SJSA1 (cell line): ENCODE measurements at regions not wholly inside any gene's neighbourhood (a gene's known extent, or its start where the extent isn't known, plus 50 kb on each side); places are given as distances from the start of the nearest gene placed in this dataset.

ENCODE experiments used
- DNase-seq, 2 experiments: peaks; one replicate each; pipeline ENCODE4 v3.0.0-alpha.2; 2015 to 2020; ENCODE audit warnings: low spot score in 2 of 2, low read depth in 1 of 2
- H3K27ac ChIP-seq: fragments of 250-450 bp; sonication (Bioruptor Pico); 2 replicates; pipeline ENCODE4 v1.5.1; 2020; ENCODE audit warnings: mild to moderate bottlenecking, moderate library complexity
- H3K27me3 ChIP-seq: fragments of 250-450 bp; sonication (Bioruptor Pico); replicated peaks from 2 replicates; pipeline ENCODE4 v1.5.1; 2020; ENCODE audit warnings: mild to moderate bottlenecking, moderate library complexity
- H3K36me3 ChIP-seq: fragments of 250-450 bp; sonication (Bioruptor Pico); 2 replicates; pipeline ENCODE4 v1.5.1; 2020; ENCODE audit warnings: mild to moderate bottlenecking
- H3K4me1 ChIP-seq: fragments of 250-450 bp; sonication (Bioruptor Pico); replicated peaks from 2 replicates; pipeline ENCODE4 v1.6.1; 2021; ENCODE audit warnings: mild to moderate bottlenecking
- H3K4me3 ChIP-seq: fragments of 250-450 bp; sonication (Bioruptor Pico); 2 replicates; pipeline ENCODE4 v1.5.1; 2020; ENCODE audit warnings: mild to moderate bottlenecking
- H3K9me3 ChIP-seq: fragments of 250-450 bp; sonication (Bioruptor Pico); replicated peaks from 2 replicates; pipeline ENCODE4 v1.5.1; 2020; ENCODE audit warnings: mild to moderate bottlenecking

DNA sequence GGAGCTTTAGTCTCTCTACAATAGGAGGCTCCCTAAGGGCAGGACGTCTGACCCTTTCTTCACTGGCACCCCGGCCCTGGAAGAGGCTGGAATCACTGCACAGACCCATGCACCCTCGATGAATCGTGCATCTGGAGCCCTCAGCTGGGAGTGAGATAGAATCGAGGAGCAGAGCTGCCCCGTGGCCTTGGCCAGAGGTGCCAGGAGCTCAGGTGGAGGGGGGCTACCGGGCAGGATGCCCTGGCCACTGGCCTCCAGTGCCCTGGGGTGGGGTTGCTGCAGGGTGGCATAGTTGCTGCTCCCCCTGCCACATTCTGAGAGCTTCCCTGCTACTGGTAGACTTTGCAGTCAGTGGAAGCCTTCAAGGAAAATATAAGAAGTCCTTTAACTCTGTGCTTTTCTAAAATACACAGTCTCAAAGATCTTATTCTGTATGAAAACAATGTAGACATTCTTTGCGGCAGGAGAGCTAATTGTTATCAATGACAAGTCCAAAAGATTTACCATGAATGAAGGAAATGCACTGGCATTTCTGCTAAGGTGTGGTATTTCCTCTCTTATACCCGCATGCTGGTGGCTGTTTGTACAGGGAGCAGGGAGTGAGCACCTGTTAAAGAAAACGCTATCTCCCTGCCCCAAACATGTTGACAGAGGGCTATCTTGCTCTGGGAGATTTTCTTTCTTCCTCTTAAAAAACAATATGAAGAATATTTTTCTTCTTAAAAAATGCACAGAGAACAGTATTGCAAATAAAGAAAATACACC, 122.8 kb downstream of the C6orf118 start:
- Histone ChIP-seq H3K27ac (peak overlapping the region; percentile 98), H3K4me1 (peaks cover 67% of the 10 kb centered on the region), H3K4me3 (0 out of 2 replicates have a peak overlapping the region, but pooled peaks have one; percentile 1), H3K27me3 (no peaks in the 10 kb centered on the region), H3K36me3 (peaks cover 4% of the 10 kb centered on the region; the same call in 1 of the 2 replicates), H3K9me3 (no peaks in the 10 kb centered on the region)
- DNase-seq, result no peak

DNA sequence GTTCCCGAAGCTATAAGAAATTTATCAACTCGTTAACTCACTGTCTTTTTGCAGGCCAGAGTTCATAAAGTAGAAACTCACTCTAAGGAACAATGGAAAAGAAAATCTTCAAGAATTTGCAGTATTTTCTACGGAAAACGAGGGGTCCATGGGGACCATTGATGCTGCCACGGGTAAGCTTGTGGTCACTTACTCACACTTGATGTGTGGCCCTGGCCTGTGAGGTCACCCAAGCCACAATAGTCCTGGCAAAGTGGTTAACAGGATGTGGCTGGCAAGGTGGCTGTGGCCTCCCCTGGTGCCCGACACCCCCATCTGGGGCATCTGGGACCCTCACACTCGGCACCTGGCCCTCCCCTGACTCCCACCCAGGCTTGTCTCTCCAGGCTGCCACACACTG, 123.4 kb downstream of the C6orf118 start:
- H3K9me3 ChIP-seq, result no peaks in the 10 kb centered on the region
- no peak overlapping the region for H3K4me3 ChIP-seq
- no peaks in the 10 kb centered on the region for H3K27me3 ChIP-seq
- H3K36me3 ChIP-seq, result peaks cover 9% of the 10 kb centered on the region; the same call in 1 of the 2 replicates
- peak; percentile 94 to 95 for DNase-seq
- H3K4me1 ChIP-seq, result peaks cover 72% of the 10 kb centered on the region
- H3K27ac ChIP-seq, result peak overlapping the region; percentile 98

DNA sequence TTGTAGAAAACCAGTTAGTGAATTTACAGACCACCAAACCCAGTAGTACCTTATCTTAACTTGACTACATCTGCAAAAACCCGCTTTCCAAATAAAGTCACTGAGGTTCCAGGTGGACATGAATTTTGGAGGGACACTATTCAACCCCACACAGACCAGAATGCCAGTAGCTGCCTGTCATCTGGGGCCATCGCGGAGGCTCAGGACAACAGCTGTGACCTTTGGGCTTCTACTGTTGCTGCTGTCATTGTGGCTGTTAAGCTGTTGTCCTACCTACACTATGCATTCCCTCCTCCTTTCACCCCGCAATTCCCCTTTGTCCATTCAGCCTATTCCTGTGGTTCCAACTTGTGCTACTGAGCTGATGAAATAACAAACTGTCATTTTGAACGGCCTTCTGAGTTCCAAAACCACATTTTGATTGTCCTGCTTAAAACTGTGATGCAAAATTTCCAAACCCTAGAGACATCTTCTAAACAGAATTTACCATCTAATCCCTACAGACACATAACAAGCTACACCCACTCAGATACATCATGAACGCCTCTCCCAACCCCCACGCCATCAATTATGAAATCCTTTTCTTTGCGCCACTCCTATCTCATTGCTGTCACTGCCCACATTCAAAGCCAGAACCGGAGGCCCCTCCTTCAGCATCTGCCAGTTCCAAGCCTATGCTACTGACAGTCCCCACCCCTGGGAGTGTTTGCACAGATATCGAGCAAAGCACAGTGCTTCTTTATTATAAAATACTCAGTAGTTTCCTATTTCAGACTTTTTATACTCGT, 125.0 kb downstream of the C6orf118 start:
- no peak overlapping the region for H3K4me3 ChIP-seq
- H3K27me3 ChIP-seq, result no peaks in the 10 kb centered on the region
- peak overlapping the region; percentile 98 for H3K27ac ChIP-seq
- peak; percentile 93 to 94 for DNase-seq
- H3K4me1 ChIP-seq, result peaks cover 82% of the 10 kb centered on the region
- no peaks in the 10 kb centered on the region for H3K9me3 ChIP-seq
- peaks cover 15% of the 10 kb centered on the region; the same call in 1 of the 2 replicates for H3K36me3 ChIP-seq

DNA sequence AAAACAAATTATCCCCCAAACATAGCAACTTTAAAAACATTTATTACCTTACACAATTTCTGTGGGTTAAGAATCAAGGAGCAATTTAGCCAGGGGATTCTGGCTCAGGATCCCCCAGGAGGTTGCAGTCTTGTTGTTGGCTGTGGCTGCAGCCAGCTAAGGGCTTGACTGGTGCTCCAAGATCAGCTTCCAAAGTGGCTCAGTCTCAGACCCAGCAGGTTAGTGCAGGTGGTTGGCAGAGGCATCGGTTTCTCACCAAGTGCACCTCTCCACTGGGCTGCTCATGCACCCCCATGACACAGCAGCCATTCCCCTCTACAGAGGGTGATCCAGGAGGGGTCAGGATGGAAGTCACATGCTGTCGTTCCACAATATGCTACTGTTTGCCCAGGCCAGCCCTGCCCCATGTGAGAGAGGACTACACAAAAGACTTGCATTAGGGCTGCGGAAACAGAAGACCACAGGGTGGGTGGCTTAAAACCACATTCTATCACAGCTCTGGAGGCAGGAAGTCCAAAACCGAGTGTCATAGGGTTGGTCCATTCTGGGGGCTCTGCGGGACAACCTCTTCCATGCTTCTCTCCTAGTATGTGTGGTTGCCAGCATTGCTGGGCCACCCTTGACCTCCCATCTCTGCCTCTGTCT, 125.8 kb downstream of the C6orf118 start:
- DNase-seq, result peak; percentile 84 to 87
- H3K4me1 ChIP-seq, result peaks cover 89% of the 10 kb centered on the region
- H3K27ac ChIP-seq, result peak overlapping the region; percentile 98

DNA sequence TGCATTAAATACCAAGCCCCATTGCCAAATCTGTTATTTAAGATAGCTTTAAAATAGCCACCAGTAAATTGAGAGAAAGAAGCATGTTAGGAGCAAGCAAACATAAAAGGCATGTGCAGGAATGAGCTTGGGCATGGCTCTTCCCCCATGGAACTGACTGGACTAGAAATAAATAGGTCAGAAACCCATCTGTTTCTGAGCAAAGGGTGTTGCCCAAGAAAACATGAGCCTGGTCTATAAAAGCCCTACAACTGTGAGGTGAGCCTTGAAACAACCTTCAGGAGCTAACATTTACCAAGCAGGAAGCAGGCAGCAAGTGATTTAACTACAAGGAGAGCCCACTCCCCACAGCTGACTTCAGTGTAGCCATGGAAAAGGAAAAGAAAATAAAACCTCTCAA, 126.3 kb downstream of the C6orf118 start:
- Histone ChIP-seq H3K27ac (peak overlapping the region; percentile 98), H3K36me3 (peaks cover 15% of the 10 kb centered on the region; the same call in 1 of the 2 replicates), H3K9me3 (no peaks in the 10 kb centered on the region), H3K4me3 (peak overlapping the region; percentile 28), H3K27me3 (no peaks in the 10 kb centered on the region), H3K4me1 (peaks cover 92% of the 10 kb centered on the region)
- peak in 1 of 2 experiments; percentile 31 for DNase-seq

More for the DNA sequence above, 125.8 kb downstream of the C6orf118 start:
- no peaks in the 10 kb centered on the region for H3K27me3 ChIP-seq
- H3K36me3 ChIP-seq, result peaks cover 15% of the 10 kb centered on the region; the same call in 1 of the 2 replicates
- peak overlapping the region; percentile 28 for H3K4me3 ChIP-seq
- H3K9me3 ChIP-seq, result no peaks in the 10 kb centered on the region

DNA sequence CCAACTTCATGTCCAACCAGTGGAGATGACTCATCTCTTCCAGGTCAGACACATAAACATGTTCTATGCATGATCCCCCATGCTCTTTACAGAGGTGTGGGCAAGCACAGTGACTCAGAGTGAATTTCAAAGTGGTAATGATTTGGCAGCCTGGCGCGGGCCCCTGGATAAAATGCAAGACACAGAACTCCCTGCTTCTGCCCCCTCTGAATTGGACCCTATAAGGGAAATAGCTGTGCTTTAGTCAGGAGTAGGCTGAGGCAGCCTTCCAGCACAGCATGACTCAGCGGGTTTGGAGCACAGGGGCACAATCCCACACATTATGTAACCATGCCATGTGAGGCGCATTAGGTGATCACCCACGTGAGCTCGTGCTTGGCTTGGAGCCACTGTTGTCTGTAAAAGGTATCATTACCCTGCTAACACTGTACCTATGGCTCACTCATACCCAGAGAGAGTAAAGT, 127.4 kb downstream of the C6orf118 start:
- DNase-seq, result peak; percentile 94 to 95
- Histone ChIP-seq H3K27me3 (no peaks in the 10 kb centered on the region), H3K4me1 (peaks cover 93% of the 10 kb centered on the region), H3K4me3 (peak overlapping the region; percentile 28), H3K27ac (peak overlapping the region; percentile 98), H3K9me3 (no peaks in the 10 kb centered on the region), H3K36me3 (peaks cover 17% of the 10 kb centered on the region; the same call in 1 of the 2 replicates)

DNA sequence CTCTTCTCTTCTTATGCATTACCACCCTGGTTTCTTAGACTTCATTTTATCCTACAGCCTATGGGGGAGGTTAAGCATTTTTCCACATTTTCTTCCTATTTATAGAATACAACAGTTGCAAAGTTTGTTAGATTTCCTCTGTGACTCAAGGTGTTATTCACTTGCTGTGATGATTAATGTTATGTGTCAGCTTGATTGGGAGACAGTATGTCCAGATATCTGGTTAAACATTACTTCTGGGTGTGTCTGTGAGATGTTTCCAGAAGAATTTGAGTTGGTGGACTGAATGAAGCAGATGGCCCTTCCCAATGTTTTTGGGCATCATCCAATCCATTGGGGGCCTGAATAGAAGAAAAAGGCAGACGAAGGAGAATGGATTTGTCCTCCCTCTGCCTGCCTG, 131.3 kb downstream of the C6orf118 start:
- Histone ChIP-seq H3K4me3 (no peak overlapping the region), H3K9me3 (no peaks in the 10 kb centered on the region), H3K27me3 (no peaks in the 10 kb centered on the region), H3K4me1 (peaks cover 57% of the 10 kb centered on the region), H3K27ac (peak overlapping the region; percentile 85), H3K36me3 (peaks cover 21% of the 10 kb centered on the region)
- peak; percentile 58 to 72 for DNase-seq

DNA sequence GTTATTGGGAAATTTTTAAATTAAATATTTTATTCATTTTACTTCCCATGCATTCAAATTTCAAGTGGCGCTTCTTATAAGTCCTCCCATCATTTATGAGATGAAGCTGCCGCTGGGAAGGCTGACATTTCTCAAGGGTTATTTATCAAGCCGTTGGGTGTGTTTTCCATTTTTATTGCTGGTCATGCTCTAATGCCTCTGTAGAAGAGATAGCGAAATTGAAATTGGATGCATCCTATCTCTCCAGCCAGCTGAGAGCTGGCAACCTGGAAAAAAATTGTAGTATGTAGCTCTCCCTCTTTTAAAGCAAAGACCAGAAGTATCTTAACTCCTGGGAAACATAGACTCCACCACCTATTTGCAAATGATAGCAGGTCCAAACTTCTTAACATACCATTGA, 135.9 kb downstream of the C6orf118 start:
- no peaks in the 10 kb centered on the region for H3K9me3 ChIP-seq
- peaks cover 7% of the 10 kb centered on the region for H3K36me3 ChIP-seq
- H3K27me3 ChIP-seq, result no peaks in the 10 kb centered on the region
- DNase-seq, result no peak
- H3K4me1 ChIP-seq, result peaks cover 19% of the 10 kb centered on the region
- H3K27ac ChIP-seq, result no peak overlapping the region
- no peak overlapping the region for H3K4me3 ChIP-seq

DNA sequence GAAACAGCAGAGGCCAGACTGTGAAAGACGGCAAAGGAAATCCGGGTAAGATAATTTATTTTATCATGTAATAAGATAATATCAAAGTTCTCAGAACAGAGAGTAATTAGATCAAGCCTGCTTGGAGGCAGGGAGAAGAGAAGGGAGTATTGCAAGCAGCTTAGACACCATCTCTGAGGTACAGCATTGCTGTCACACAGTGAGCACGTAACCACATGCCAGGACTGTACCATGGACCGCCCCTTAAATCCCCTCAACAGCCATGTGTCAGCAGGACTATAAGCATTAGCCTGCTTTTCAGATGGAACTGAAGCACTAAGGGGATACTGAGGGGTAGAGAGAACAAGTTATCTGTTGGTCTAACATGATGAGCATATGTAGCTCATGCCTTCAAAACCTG, 141.5 kb downstream of the C6orf118 start:
- peaks cover 17% of the 10 kb centered on the region for H3K9me3 ChIP-seq
- H3K36me3 ChIP-seq, result peaks cover 6% of the 10 kb centered on the region; the same call in 1 of the 2 replicates
- no peak for DNase-seq
- H3K27me3 ChIP-seq, result no peaks in the 10 kb centered on the region
- no peaks in the 10 kb centered on the region for H3K4me1 ChIP-seq
- no peak overlapping the region for H3K4me3 ChIP-seq
- no peak overlapping the region for H3K27ac ChIP-seq

DNA sequence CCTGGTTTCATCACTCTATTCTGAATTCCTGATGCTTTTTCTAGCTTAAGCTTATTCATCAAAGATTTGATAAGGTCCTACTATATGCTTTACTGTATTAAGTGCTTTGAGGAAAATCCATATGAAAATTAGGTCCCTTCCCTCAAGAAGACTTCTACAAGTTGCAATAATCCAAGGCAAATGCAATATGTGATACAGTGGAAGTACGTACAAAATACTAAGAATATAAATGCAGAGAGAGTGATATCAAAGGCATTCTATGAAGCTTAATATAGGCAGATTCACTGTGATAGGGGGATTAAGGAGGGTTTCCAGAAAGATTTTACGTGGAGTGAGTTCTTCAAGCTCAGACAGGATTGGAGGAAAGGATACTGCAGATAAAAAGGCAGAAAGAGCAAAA, 142.1 kb downstream of the C6orf118 start:
- DNase-seq, result no peak
- H3K27ac ChIP-seq, result no peak overlapping the region
- H3K36me3 ChIP-seq, result peaks cover 10% of the 10 kb centered on the region; the same call in 1 of the 2 replicates
- H3K4me1 ChIP-seq, result no peaks in the 10 kb centered on the region
- no peak overlapping the region for H3K4me3 ChIP-seq
- peaks cover 18% of the 10 kb centered on the region for H3K9me3 ChIP-seq
- no peaks in the 10 kb centered on the region for H3K27me3 ChIP-seq

DNA sequence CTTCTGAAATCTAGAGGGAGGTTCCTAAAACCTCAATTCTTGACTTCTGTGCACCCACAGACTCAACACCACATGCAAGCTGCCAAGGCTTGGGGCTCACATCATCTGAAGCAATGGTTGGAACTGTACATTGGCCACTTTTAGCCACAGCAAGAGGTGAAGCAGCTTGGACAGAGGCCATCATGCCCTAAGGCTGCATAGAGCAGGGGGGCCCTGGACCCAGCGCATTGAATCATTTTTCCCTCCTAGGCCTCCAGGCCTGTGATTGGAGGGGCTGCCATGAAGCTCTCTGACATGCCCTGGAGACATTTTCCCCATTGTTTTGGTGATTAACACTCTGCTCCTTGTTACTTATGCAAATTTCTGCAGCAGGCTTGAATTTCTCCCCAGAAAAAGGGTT, 145.9 kb downstream of the C6orf118 start:
- Histone ChIP-seq H3K9me3 (peaks cover 18% of the 10 kb centered on the region), H3K36me3 (peaks cover 10% of the 10 kb centered on the region; the same call in 1 of the 2 replicates), H3K27ac (no peak overlapping the region), H3K27me3 (no peaks in the 10 kb centered on the region), H3K4me1 (no peaks in the 10 kb centered on the region), H3K4me3 (no peak overlapping the region)
- DNase-seq, result no peak

DNA sequence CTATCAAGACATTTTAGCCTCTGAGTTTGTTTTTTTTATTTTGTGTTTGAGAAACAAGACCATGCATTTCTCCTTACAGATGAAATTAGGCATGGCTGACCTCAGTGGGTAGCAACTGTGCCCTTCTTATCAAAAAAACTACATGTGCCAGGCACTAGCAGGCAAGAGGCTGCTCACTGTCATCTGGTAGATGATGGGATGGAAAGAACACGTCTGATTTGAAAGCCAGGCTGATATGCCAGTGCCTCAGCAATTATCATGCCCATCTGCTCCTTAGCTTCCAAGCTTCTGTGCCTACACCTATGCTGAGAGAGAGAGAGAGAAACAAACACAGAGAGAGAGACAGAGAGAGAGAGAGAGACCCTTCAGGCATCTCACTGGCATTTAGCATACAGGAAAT, 149.9 kb downstream of the C6orf118 start:
- Histone ChIP-seq H3K9me3 (peaks cover 17% of the 10 kb centered on the region), H3K4me1 (no peaks in the 10 kb centered on the region), H3K27me3 (no peaks in the 10 kb centered on the region), H3K27ac (no peak overlapping the region), H3K4me3 (no peak overlapping the region), H3K36me3 (peaks cover 14% of the 10 kb centered on the region; the same call in 1 of the 2 replicates)
- DNase-seq, result no peak

DNA sequence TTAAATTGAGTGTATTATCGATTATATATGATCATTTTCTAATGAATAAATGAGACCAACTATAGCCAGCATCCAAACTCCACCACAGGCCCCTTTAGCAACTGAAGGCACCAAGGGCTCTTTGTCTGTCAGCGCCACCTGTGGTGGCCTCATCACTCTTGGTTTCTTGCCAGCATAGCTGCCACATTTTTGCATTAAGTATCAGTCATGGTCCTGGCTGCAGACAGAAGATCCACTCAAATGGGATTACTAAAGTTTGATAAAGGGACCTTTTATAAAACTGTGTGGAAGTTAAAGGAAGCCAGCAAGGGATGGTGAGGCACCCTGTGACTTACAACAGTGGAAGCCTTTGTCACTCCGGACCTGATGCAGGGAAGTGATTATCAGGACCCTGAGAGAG, 162.9 kb downstream of the C6orf118 start:
- no peaks in the 10 kb centered on the region for H3K27me3 ChIP-seq
- no peak for DNase-seq
- no peaks in the 10 kb centered on the region for H3K36me3 ChIP-seq
- H3K9me3 ChIP-seq, result no peaks in the 10 kb centered on the region
- H3K4me1 ChIP-seq, result no peaks in the 10 kb centered on the region
- H3K27ac ChIP-seq, result no peak overlapping the region
- H3K4me3 ChIP-seq, result no peak overlapping the region
